Stimulated activated naive B cell treated with anti-CD40 and anti-IgM and Interleukin-4, amounts not matched to agents 10 μg/mL and 1 μg/mL and 100 μg/mL, for 72 hours (primary cell): ENCODE measurements at regions not wholly inside any gene's neighbourhood (a gene's known extent, or its start where the extent isn't known, plus 50 kb on each side); places are given as distances from the start of the nearest gene placed in this dataset.

Experiments used
- ATAC-seq, 2 donors: fragments of 150-1000 bp; cut with Tn5 transposase; replicated peaks; 2 replicates each; pipeline ENCODE4 v1.10.0; 2021; ENCODE audit warnings: moderate library complexity in 1 of 2
- DNase-seq: peaks from one replicate; pipeline ENCODE4 v3.0.0; 2021
- H3K27ac Mint-ChIP-seq: one replicate; pipeline ENCODE4 v1.8.0; 2022; ENCODE audit warnings: mild to moderate bottlenecking, mixed read lengths
- H3K27me3 Mint-ChIP-seq, 2 donors: one replicate each; pipeline ENCODE4 v1.8.0; 2022; ENCODE audit warnings: mixed read lengths in 2 of 2
- H3K36me3 Mint-ChIP-seq, 2 donors: one replicate each; pipeline ENCODE4 v1.8.0; 2022; ENCODE audit warnings: mixed read lengths in 2 of 2, mild to moderate bottlenecking in 1 of 2
- H3K4me1 Mint-ChIP-seq, 2 donors: one replicate each; pipeline ENCODE4 v1.8.0; 2022; ENCODE audit warnings: mixed read lengths in 2 of 2, mild to moderate bottlenecking in 1 of 2
- H3K4me3 Mint-ChIP-seq, 2 donors: one replicate each; pipeline ENCODE4 v1.8.0; 2022; ENCODE audit warnings: mild to moderate bottlenecking in 2 of 2, mixed read lengths in 2 of 2, moderate library complexity in 1 of 2
- H3K9me3 Mint-ChIP-seq, 2 donors: one replicate each; pipeline ENCODE4 v1.8.0; 2022; ENCODE audit warnings: mixed read lengths in 2 of 2, mild to moderate bottlenecking in 1 of 2

- H3K27me3 Mint-ChIP-seq, result no peaks in the 10 kb centered on the region
- H3K9me3 Mint-ChIP-seq, result no peaks in the 10 kb centered on the region
- peaks cover 28 to 54% of the 10 kb centered on the region in 2 donors for H3K4me1 Mint-ChIP-seq
- peaks cover 3 to 4% of the 10 kb centered on the region in 2 donors for H3K36me3 Mint-ChIP-seq
- H3K27ac Mint-ChIP-seq, result no peak overlapping the region
- no peak overlapping the region for H3K4me3 Mint-ChIP-seq
- no peak for DNase-seq
- ATAC-seq, result no peak
Measured at GRCh38 chr12:90010089-90010488, 301.5 kb upstream of the ATP2B1 start.

GRCh38 chr12:90008277-90008676 is 299.6 kb upstream of the ATP2B1 start:
- H3K4me3 Mint-ChIP-seq, result no peak overlapping the region
- no peak overlapping the region for H3K27ac Mint-ChIP-seq
- no peaks in the 10 kb centered on the region for H3K27me3 Mint-ChIP-seq
- H3K9me3 Mint-ChIP-seq, result no peaks in the 10 kb centered on the region
- DNase-seq (no peak), ATAC-seq (no peak)
- H3K36me3 Mint-ChIP-seq, result peaks cover 3 to 4% of the 10 kb centered on the region in 2 donors
- peaks cover 29 to 62% of the 10 kb centered on the region in 2 donors for H3K4me1 Mint-ChIP-seq

GRCh38 chr12:90004319-90005074 is 295.9 kb upstream of the ATP2B1 start:
- peak overlapping the region; percentile 47 for H3K27ac Mint-ChIP-seq
- peaks cover 32 to 74% of the 10 kb centered on the region in 2 donors for H3K4me1 Mint-ChIP-seq
- H3K9me3 Mint-ChIP-seq, result no peaks in the 10 kb centered on the region
- H3K4me3 Mint-ChIP-seq, result peak overlapping the region; percentile 14 to 66
- no peaks in the 10 kb centered on the region for H3K27me3 Mint-ChIP-seq
- peaks cover 9 to 11% of the 10 kb centered on the region in 2 donors for H3K36me3 Mint-ChIP-seq
- DNase-seq (peak; percentile 20), ATAC-seq (peak; percentile 96)

GRCh38 chr12:90003688-90004087 is 295.1 kb upstream of the ATP2B1 start:
- H3K4me3 Mint-ChIP-seq, result no peak overlapping the region
- H3K36me3 Mint-ChIP-seq, result peaks cover 11 to 12% of the 10 kb centered on the region in 2 donors
- no peaks in the 10 kb centered on the region for H3K9me3 Mint-ChIP-seq
- peaks cover 30 to 77% of the 10 kb centered on the region in 2 donors for H3K4me1 Mint-ChIP-seq
- ATAC-seq, result no peak
- peak overlapping the region; percentile 56 for H3K27ac Mint-ChIP-seq
- no peaks in the 10 kb centered on the region for H3K27me3 Mint-ChIP-seq
- DNase-seq, result no peak

- ATAC-seq, result no peak
- Mint-ChIP-seq H3K4me1 (peaks cover 24 to 62% of the 10 kb centered on the region in 2 donors), H3K4me3 (no peak overlapping the region), H3K27ac (no peak overlapping the region), H3K9me3 (no peaks in the 10 kb centered on the region), H3K36me3 (peaks cover 6 to 16% of the 10 kb centered on the region in 2 donors), H3K27me3 (no peaks in the 10 kb centered on the region)
- no peak for DNase-seq
Measured at GRCh38 chr12:90000721-90001120, 292.1 kb upstream of the ATP2B1 start.

- Mint-ChIP-seq H3K36me3 (peaks cover 6 to 16% of the 10 kb centered on the region in 2 donors), H3K9me3 (no peaks in the 10 kb centered on the region), H3K27ac (peak overlapping the region; percentile 5), H3K4me3 (no peak overlapping the region), H3K4me1 (peaks cover 19 to 57% of the 10 kb centered on the region in 2 donors), H3K27me3 (no peaks in the 10 kb centered on the region)
- no peak for DNase-seq
- ATAC-seq, result no peak
Measured at GRCh38 chr12:89999699-90000505, 291.3 kb upstream of the ATP2B1 start.

GRCh38 chr12:89995870-89996269 is 287.2 kb upstream of the ATP2B1 start:
- ATAC-seq (no peak), DNase-seq (no peak)
- H3K4me3 Mint-ChIP-seq, result no peak overlapping the region
- H3K27ac Mint-ChIP-seq, result no peak overlapping the region
- H3K27me3 Mint-ChIP-seq, result no peaks in the 10 kb centered on the region
- peaks cover 3 to 14% of the 10 kb centered on the region in 2 donors for H3K36me3 Mint-ChIP-seq
- H3K4me1 Mint-ChIP-seq, result peaks cover 21 to 53% of the 10 kb centered on the region in 2 donors
- peaks cover 2 to 6% of the 10 kb centered on the region in 2 donors for H3K9me3 Mint-ChIP-seq

GRCh38 chr12:89994911-89995310 is 286.3 kb upstream of the ATP2B1 start:
- H3K4me3 Mint-ChIP-seq, result no peak overlapping the region
- ATAC-seq, result no peak
- no peak for DNase-seq
- H3K4me1 Mint-ChIP-seq, result peaks cover 20 to 53% of the 10 kb centered on the region in 2 donors
- no peak overlapping the region for H3K27ac Mint-ChIP-seq
- no peaks in the 10 kb centered on the region for H3K27me3 Mint-ChIP-seq
- peaks cover 3 to 14% of the 10 kb centered on the region in 2 donors for H3K36me3 Mint-ChIP-seq
- H3K9me3 Mint-ChIP-seq, result peaks cover 2 to 6% of the 10 kb centered on the region in 2 donors

- no peak for ATAC-seq
- no peak overlapping the region for H3K27ac Mint-ChIP-seq
Measured at GRCh38 chr12:89993632-89994031, 285.0 kb upstream of the ATP2B1 start.

GRCh38 chr12:89992668-89993451 is 284.2 kb upstream of the ATP2B1 start:
- ATAC-seq, result peak; percentile 55 to 78
- Mint-ChIP-seq H3K36me3 (peaks cover 0 to 10% of the 10 kb centered on the region in 2 donors), H3K27me3 (no peaks in the 10 kb centered on the region), H3K9me3 (peaks cover 2 to 6% of the 10 kb centered on the region in 2 donors), H3K4me3 (peak overlapping the region; percentile 3 to 14), H3K4me1 (peaks cover 15 to 40% of the 10 kb centered on the region in 2 donors), H3K27ac (no peak overlapping the region)
- no peak for DNase-seq

More at GRCh38 chr12:89993632-89994031, 285.0 kb upstream of the ATP2B1 start:
- Mint-ChIP-seq H3K27me3 (no peaks in the 10 kb centered on the region), H3K4me1 (peaks cover 15 to 40% of the 10 kb centered on the region in 2 donors), H3K36me3 (peaks cover 0 to 11% of the 10 kb centered on the region in 2 donors), H3K9me3 (peaks cover 2 to 6% of the 10 kb centered on the region in 2 donors), H3K4me3 (no peak overlapping the region)
- DNase-seq, result no peak

GRCh38 chr12:89991807-89992590 is 283.4 kb upstream of the ATP2B1 start:
- no peak for DNase-seq
- no peak overlapping the region for H3K27ac Mint-ChIP-seq
- H3K4me1 Mint-ChIP-seq, result peaks cover 15 to 40% of the 10 kb centered on the region in 2 donors
- H3K27me3 Mint-ChIP-seq, result no peaks in the 10 kb centered on the region
- H3K4me3 Mint-ChIP-seq, result peak overlapping the region; percentile 3 to 14
- peak; percentile 12 to 14 for ATAC-seq
- peaks cover 2 to 6% of the 10 kb centered on the region in 2 donors for H3K9me3 Mint-ChIP-seq
- H3K36me3 Mint-ChIP-seq, result peaks cover 0 to 10% of the 10 kb centered on the region in 2 donors

- no peak for ATAC-seq
- Mint-ChIP-seq H3K27ac (no peak overlapping the region), H3K4me1 (peaks cover 14 to 34% of the 10 kb centered on the region in 2 donors), H3K36me3 (peaks cover 0 to 8% of the 10 kb centered on the region in 2 donors), H3K27me3 (no peaks in the 10 kb centered on the region), H3K9me3 (peaks cover 2 to 6% of the 10 kb centered on the region in 2 donors), H3K4me3 (no peak overlapping the region)
- no peak for DNase-seq
Measured at GRCh38 chr12:89988188-89988915, 279.7 kb upstream of the ATP2B1 start.

GRCh38 chr12:89985935-89986334 is 277.3 kb upstream of the ATP2B1 start:
- Mint-ChIP-seq H3K27me3 (no peaks in the 10 kb centered on the region), H3K4me3 (no peak overlapping the region), H3K4me1 (peaks cover 3 to 22% of the 10 kb centered on the region in 2 donors), H3K27ac (no peak overlapping the region), H3K36me3 (peaks cover 4 to 5% of the 10 kb centered on the region in 2 donors), H3K9me3 (peaks cover 0 to 4% of the 10 kb centered on the region in 2 donors)
- ATAC-seq (no peak), DNase-seq (no peak)
